GM19463 (cell line): ENCODE measurements at regions not wholly inside any gene's neighbourhood (a gene's known extent, or its start where the extent isn't known, plus 50 kb on each side); places are given as distances from the start of the nearest gene placed in this dataset.
"Not testable (repeated sequence)": the region's sequence is repeated elsewhere in the genome, so short reads cannot be mapped to it uniquely, and the experiment has no call there.

Experiments used
- ATAC-seq: cut with Tn5 transposase; IDR thresholded peaks from one replicate; pipeline ENCODE4 v1.9.1; 2021; ENCODE audit warnings: mild to moderate bottlenecking, moderate library complexity; ENCODE audit not compliant: unreplicated experiment

GRCh38 chr9:66601472-66601871 lies 299.1 kb upstream of the ZNF658 start:
- not testable (repeated sequence) for ATAC-seq

- not testable (repeated sequence) for ATAC-seq
Measured at GRCh38 chr9:66631521-66632046, 268.9 kb upstream of the ZNF658 start.

- ATAC-seq = not testable (repeated sequence)
Measured at GRCh38 chr9:66647675-66648074, 252.8 kb upstream of the ZNF658 start.

DNA sequence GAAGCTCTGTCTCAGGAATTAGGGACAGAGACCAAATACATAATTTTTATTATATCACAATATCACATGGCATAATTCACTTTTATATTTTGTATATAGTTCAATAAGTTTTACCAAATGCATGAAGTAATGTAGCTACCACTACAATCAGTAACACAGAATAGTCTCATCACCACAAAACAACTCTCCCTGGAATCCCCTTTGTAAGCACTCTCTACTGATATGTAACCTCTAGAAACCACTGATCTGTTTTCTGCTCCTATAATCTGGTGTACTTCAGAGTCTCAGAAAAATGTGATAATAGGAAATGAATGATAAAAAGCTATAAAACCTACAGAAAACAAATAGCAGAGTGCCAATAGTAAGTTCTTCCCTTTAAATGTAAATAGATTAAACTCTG lies 210.3 kb upstream of the ZNF658 start:
- not testable (repeated sequence) for ATAC-seq

DNA sequence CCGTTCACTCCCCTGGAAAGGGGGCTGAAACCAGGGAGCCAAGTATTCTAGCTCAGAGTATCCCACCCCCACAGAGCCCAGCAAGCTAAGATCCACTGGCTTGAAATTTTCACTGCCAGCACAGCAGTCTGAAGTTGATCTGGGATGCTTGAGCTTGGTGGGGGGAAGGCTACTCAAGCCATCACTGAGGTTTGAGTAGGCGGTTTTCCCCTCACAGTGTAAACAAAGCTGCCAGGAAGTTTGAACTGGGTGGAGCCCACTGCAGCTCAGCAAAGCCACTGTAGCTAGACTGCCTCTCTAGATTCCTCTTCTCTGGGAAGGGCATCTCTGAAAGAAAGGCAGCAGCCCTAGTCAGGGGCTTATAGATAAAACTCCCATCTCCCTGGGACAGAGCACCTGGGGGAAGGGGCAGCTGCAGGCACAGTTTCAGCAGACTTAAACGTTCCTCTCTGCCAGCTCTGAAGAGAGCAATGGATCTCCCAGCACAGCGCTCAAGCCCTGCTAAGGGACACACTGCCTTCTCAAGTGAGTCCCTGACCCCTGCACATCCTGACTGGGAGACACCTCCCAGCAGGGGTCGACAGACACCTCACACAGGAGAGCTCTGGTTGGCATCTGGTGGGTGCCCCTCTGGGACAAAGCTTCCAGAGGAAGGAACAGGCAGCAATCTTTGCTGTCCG lies 204.8 kb upstream of the ZNF658 start:
- ATAC-seq = peak; percentile 72

DNA sequence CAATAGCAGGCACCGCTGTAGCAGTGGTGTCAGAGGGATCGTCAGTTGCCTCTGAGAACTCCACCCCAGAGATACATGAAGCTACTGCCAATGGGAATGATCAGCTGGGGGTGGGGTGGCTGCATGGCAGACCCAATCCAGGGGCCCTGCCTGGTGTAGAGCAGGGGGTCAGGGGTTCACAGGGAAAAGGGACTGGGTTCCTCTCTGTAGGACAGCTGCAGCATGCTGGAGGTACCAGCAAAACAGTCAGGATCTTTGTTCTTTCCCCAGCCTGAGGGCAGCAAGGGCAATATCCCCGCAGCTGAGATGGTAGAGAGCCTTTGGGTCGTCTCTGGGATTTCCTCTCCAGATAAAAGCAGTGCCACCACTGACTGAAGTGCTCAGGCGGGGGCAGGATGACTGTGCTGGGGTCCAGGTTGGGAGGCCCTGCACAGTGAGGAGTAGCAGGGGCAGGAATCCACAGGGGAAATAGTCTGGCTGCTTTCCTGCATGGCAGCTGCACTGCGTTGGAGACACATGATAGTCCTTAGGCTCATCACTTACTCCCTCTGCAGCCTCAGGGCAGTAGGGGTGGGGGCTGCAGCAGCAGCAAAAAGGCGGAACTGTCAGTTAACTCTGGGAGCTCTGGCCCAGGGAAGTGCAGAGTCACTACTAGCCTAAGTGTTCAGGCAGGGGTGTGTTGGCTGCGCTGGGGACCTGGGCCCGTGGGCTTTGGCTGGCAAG lies 203.0 kb upstream of the ZNF658 start:
- not testable (repeated sequence) for ATAC-seq

GRCh38 chr9:66698066-66698455 lies 202.5 kb upstream of the ZNF658 start:
- not testable (repeated sequence) for ATAC-seq

DNA sequence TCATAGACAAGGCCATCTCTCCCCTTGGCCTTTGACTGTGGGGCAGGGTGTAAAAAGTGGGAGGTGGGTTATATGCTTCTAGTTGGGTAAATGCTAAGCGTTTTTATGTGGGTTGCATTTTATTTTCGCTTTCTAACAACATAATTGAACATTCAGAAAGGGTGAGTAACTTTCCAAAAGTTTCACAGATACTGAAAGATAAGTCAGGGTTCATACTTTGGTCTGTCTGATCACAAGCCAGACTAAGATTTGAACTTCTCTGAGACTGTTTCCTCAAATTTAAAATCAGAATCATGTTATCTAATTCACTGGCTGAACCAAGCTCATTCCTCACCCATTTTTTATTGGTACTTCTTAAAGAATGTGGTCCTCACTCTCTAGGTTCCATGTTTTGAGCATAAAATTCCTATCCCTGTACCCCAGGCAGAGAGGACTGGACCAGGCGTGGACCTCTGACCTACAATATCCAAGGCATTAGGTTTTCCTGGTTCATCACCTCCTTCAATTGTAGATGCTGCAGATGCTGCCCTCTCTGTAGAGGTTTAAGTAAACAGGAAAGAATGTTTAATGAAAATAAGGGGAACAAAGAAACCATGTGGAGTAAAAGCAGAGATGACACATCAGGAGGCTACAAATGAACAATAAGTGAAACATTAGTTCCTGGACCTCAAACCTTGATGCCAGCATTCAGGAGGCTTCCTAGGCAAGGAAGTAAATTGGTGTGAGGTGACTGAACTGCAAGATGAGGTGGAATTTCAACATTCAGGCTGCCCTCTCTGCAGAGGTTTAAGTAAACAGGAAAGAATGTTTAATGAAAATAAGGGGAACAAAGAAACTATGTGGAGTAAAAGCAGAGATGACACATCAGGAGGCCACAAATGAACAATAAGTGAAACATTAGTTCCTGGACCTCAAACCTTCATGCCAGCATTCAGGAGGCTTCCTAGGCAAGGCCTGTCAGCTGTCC lies 198.8 kb upstream of the ZNF658 start:
- peak; percentile 56 for ATAC-seq

DNA sequence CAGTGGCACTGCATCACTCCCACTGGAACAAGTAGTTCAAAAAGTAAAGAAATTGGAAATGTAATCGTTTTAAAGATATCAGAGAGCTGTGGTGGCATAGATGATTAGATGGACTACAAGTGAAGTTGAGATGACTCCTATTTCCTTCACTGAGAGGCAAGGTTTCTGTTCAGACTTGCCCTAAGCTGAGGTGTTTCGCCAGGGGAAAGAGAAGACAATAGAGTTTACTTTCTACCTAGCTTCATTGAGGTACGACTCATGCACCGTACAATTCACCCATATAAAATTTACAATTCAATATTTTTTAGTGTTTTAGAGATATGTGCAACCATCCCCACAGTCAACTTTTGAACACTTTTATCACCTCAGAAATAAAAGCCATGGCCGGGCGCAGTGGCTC lies 189.0 kb upstream of the ZNF658 start:
- ATAC-seq = not testable (repeated sequence)

- peak; percentile 64 for ATAC-seq
Measured at GRCh38 chr9:66712870-66713269, 187.7 kb upstream of the ZNF658 start.

GRCh38 chr9:66713552-66713951 lies 187.0 kb upstream of the ZNF658 start:
- ATAC-seq = not testable (repeated sequence)

GRCh38 chr9:66720845-66721244 lies 179.7 kb upstream of the ZNF658 start:
- not testable (repeated sequence) for ATAC-seq

DNA sequence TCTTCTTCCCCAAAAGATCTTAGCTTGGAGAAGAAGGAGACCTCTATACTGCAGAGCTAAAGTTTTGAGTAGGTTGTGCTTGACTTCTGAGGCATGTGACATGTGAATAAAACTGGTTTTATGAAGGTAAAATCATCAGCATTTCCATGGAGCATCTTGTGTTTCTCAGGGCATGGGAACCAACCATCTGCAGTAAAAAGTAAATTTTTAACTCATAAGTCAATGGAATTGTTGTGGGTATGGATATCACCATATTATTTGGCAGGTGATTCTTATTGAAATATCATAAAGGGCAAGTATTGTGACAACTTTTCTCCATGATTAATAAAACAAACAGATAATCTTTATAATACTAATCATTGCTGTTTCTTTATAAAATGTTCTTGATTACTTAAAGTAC lies 173.0 kb upstream of the ZNF658 start:
- not testable (repeated sequence) for ATAC-seq

GRCh38 chr9:66736686-66737085 lies 163.8 kb upstream of the ZNF658 start:
- ATAC-seq = not testable (repeated sequence)

GRCh38 chr9:66738418-66738817 lies 162.1 kb upstream of the ZNF658 start:
- not testable (repeated sequence) for ATAC-seq

GRCh38 chr9:66740136-66740535 lies 160.4 kb upstream of the ZNF658 start:
- ATAC-seq = not testable (repeated sequence)

DNA sequence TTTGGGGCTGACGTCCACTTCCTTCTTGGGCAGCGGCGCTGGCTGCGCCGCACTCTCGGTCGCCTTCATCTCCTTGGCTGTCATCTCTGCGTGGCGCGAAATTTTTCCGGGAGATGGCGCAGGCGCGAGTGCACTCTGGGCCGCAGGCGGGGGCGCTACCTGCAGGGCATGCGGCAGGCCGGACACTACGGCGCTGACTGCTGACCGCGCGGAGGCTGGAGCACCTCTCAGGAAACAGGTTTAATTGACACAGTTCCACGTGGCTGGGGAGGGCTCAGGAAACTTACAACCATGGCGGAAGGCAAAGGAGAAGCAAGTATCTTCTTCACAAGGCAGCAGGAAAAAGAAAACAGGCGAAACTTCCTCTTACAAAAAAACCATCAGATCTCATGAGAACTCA lies 154.7 kb upstream of the ZNF658 start:
- not testable (repeated sequence) for ATAC-seq

GRCh38 chr9:66752324-66752923 lies 148.1 kb upstream of the ZNF658 start:
- ATAC-seq = not testable (repeated sequence)

DNA sequence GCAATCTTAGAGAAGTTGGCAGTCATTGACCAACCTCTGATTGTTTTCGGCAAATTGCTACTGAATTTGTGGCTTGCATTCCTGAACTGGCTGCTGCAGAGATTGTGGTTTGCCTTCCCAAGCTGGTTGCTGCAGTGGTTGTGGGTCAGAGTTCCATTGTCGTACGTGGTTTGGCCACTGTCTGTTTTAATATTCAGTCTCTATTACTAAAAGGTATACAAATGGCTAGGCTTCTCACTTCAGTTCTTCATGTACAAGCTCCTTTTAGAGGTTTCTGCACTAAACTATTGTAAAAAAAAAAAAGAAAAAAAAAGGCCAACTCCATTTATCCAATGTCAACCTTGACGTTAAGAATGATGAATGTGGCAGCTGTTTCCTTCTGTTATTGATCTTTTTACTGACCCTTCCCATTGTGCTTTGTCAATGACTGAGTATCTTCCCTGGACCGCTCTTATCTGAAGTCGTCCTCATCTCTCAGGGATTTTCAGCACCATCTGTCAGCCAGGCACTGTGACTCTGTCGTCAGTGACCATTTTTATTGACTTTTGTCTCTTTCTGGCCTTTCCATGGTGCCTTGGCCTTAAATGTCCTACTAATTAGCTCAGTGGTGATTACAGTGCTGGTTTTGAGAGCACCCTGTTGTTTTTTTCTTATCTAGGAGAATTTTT lies 140.6 kb upstream of the ZNF658 start:
- ATAC-seq = not testable (repeated sequence)
